ENCODE measurements at regions not wholly inside any gene's neighbourhood (a gene's known extent, or its start where the extent isn't known, plus 50 kb on each side); places are given as distances from the start of the nearest gene placed in this dataset.
"Not testable (repeated sequence)": the region's sequence is repeated elsewhere in the genome, so short reads cannot be mapped to it uniquely, and the experiment has no call there.

DNA sequence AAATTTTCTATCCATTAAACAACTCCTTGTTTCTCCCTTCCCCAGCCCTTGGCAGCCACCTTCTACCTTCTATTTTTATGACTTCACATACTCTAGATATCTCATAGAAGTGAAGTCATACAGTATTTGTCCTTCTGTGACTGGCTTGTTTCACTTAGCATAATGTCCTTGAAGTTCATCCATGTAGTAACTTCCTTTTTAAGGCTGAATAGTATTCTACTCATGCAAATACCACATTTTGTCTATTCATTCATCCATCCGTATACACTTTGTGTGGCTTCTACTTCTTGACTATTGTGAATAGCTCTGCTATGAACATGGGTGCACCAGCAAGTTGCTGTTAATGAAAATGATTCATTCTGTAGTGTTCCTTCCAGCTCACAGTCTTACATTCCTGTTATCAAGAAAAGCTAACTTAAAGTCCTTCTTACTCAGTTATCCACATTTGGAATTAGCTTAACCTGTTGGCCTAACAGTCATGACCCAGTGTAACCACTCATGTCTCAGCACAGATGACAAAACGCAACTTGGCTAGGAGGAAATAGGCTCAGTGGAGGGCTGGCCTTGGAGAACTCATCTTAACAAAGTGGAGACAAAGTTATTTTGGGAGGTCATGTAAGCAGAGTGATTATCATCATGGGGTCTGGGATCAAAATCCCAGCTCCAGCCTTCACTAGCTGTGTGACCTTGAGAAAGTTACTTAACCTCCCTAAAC lies 129.7 kb upstream of the MAP3K1 start:
- no peak for DNase-seq

DNA sequence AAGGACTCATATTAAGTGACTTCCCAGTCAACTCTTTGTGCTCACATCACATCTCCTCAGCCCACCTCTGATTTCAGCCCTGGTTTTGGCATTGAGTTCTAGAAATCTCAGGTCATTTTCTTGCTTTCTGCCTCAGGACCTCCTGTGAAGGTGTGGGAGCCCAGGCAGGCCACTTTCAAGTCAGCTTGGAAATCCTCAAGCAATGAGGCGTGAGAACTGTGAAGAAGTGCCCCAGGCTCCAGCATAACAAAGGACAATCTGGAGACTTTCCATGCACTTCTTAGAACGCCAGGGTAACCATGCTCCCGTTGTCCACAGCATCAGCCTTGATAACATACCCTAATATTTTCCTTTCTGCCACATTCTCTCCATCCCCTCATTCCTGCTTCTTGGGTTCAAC lies 131.2 kb upstream of the MAP3K1 start:
- DNase-seq: no peak

DNA sequence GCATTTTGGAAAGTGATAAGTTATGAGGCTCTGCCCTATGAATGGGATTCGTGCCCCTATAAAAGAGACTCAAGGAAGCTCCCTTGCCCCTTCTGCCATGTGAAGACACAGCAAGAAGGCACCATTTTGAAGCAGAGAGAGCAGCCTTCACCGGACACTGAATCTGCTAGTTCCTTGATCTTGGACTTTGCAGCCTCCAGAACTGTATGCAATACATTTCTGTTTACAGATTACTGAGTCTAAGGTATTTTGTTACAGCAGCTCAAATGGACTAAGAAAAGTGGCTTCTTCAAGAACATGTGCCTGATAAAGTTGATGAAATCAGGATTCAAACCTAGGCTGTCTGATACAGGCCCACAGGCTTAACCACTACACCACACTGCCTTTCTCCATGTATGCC lies 131.6 kb upstream of the MAP3K1 start:
- DNase-seq: no peak

GRCh38 chr5:56683281-56683680 lies 132.1 kb upstream of the MAP3K1 start:
- no peak for DNase-seq

GRCh38 chr5:56681346-56681745 lies 134.0 kb upstream of the MAP3K1 start:
- DNase-seq: no peak

- DNase-seq: no peak
Observed at GRCh38 chr5:56680731-56681130, 134.6 kb upstream of the MAP3K1 start.

DNA sequence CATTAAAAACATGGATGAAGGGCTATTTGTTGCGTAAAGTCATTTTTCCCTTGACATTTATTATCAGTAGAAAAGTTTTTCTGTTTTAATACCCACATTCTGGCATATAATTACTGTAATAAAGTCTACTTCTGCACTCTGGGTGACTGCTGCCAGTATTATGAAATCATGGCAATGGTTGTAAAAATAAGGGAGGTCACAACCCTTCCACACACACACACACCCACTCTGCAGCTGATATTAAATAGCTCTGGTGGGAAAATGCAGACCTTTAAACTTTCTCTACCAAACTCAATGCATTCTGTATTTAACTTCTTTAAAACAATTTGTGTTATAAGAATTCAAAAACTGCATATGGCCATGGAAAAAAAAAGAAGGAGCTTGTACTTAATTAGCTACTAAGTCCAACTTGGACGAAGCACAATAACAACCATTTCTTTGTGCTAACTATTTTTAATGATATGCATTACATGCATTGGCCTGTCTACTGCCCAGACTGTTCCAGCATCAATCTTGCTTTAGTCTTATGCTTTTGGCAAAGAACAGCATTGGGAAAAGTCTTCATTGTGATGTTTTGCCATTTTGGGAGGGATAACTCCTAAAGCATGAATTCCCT lies 137.6 kb upstream of the MAP3K1 start:
- DNase-seq: no peak

GRCh38 chr5:56676091-56676768 lies 139.1 kb upstream of the MAP3K1 start:
- no peak for DNase-seq

DNA sequence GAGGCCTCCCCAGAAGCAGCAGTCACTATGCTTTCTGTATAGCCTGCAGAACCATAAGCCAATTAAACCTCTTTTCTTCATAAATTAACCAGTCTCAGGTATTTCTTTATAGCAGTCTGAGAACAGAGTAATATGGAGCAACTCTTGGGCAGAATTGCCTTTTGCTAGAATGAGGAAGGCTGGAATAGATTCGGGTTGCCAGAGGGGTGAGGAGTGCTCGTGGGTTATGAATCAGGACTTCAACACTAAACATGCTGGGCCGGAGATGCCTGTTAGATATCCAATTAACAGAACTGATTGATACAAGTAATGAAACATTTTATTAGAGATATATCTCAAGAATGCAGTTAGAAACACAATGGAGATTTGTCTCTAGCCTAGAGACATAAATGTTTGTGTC lies 140.9 kb upstream of the MAP3K1 start:
- no peak for DNase-seq

DNA sequence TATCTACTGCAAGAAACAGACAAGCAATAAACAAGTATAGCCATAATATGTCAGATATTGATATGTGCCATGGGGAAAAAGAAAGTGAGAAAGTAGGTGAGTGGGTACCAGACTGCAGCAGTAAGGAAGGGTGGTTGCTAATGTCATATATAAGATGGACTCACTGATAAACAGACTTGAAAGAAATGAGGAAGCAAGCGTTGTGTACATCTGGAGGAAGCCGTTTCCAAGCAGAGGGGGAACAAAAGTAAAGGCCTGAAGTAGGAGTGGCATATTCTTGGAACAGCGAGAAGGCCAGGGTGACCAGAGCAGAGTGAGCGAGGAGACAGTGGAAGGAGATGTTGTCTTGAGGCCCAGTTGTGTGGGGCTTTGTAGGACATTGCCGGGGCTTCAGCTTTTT lies 142.2 kb upstream of the MAP3K1 start:
- no peak for DNase-seq

DNA sequence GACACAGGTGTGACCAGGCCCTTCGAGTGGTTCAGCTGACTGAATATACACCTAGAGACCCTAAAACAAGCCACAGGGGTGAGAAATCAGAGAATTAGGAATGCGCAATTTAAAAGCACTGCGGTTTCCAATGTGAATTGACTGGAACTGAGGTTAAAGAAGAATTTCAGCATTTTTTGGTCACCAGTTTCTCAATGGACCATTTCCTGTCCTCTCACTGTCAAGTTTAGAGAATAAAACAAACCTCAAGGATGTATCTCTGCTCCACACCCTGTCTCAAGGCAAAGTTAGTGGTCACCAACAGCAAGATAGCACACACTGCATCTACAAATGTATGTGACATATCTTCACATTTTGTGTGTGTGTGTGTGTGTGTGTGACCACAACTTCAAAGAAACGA lies 143.8 kb upstream of the MAP3K1 start:
- no peak for DNase-seq

DNA sequence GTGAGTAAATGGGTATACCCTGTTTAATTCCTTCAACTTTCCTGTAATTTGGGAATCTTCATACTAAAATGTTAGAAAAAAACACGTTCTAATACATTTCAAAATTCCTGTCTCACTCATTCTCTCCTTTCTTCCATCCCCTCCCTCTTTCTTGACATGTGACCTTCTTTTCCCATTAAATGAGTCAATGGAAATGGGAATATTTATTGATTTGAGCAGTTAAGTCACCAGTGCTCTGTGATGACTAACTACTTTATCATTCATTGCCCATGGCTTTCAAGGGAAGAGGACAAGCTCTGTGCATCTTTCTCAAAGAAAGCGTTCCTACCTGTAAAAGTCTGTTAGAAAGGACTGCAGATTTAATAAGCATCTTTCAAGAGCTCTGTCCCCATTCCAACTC lies 144.4 kb upstream of the MAP3K1 start:
- DNase-seq: no peak

GRCh38 chr5:56669534-56670483 lies 145.5 kb upstream of the MAP3K1 start:
- DNase-seq: peak in 1 of 2 experiments; percentile 17

DNA sequence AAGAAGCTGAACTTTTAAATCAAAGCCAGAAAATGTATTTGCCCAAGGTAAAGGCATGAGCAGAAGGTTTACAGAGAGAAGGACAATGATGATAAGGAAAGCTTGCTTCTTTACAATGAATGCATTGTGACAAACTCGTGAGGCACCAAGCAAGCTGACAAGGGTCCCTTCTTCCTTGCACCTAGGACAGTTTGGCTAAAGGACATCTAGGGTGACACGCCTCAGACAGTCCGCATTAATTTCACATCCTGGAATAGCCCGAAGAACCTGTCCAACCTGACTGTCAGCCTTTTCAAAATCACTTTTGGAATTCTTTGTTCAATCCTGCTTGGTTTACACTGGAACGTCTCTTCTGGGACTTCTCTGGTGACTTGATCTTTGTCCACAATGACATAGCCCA lies 146.4 kb upstream of the MAP3K1 start:
- DNase-seq: no peak

DNA sequence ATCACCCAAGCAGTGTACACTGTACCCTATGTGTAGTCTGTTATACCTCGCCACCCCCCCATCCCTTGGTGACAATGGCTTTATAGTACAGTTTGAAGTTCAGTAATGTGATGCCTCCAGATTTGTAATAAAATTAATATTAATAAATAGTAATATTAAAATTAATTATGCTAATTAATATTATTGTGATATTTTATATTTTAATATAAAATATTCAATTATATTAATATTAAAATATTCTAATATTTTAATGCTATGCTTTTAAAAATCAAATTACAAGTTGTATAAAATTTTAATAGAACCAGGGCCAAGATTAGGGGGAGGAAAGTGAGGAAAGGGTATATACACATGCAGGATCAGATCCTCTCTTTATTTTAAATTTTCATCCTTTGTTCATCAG lies 147.7 kb upstream of the MAP3K1 start:
- no peak for DNase-seq

- no peak for DNase-seq
Observed at GRCh38 chr5:56666901-56667300, 148.4 kb upstream of the MAP3K1 start.

DNA sequence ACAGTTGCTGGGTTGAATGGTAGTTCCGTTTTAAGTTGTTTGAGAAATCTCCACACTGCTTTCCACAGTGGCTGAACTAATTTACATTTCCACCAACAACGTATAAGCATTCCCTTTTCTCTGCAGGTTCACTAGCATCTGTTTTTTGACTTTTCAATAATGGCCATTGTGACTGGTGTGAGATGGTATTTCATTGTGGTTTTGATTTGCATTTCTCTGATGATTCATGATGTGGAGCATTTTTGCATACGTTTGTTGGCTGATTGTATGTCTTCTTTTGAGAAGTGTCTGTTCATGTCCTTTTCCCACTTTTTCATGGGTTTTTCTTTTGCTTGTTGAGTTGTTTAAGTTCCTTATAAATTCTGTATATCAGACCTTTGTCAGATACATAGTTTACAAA lies 150.2 kb upstream of the MAP3K1 start:
- not testable (repeated sequence) for DNase-seq

DNA sequence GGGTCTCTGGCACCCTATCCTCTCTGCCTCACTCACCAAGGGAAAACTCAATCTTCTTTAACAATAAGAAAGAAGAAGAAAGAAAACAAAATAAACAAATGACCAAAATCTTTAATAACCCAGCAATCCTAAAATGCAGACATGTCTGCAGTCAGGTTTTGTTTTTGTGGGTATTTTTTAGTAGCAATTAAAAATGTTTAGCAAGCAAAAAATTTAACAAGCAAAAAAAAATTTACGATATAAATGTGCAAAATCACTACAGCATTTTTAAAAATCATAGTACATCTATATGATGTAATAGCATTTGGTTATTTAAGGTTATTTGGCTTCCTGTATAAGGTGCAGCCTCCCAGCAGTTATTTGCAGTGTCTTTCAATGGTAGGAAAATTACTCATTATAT lies 151.3 kb upstream of the MAP3K1 start:
- no peak for DNase-seq

- DNase-seq: no peak
Observed at GRCh38 chr5:56663523-56663922, 151.8 kb upstream of the MAP3K1 start.

GRCh38 chr5:56662893-56663292 lies 152.5 kb upstream of the MAP3K1 start:
- no peak for DNase-seq

DNA sequence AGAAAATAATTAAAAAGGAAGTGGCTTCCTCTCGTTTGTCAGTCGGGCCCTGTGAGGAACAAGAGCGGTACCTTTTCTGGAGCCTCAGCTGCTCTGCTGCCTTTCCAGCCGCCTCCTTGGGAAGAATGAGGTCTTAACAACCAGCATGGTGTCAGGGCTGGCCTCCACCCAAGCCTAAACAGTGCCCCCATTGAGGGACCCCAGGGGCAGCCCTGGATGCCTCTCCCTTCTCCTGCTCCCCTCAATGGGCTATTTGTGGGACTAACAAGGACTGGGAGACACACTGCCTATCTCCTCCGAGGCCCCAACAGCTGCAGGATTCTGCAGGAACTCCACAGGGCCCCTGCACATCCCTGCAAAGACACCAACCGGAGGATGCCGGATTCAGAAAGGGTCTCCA lies 155.4 kb upstream of the MAP3K1 start:
- DNase-seq: no peak

GRCh38 chr5:56658972-56659371 lies 156.4 kb upstream of the MAP3K1 start:
- no peak for DNase-seq

All from SHP77 (cell line).